Activated naive CD4-positive, alpha-beta T cell treated with anti-CD3 and anti-CD28 coated beads, Interleukin-2, amount 50 U/mL, for 72 hours (primary cell): ENCODE measurements at regions not wholly inside any gene's neighbourhood (a gene's known extent, or its start where the extent isn't known, plus 50 kb on each side); places are given as distances from the start of the nearest gene placed in this dataset.
A peak's percentile ranks its signal among the peaks of the same experiment; 100 is the strongest.

Experiments used
- ATAC-seq, 2 donors: fragments of 150-1000 bp; cut with Tn5 transposase; 2 replicates each; pipeline ENCODE4 v1.10.0; 2021; ENCODE audit warnings: mild to moderate bottlenecking in 2 of 2, moderate library complexity in 2 of 2
- DNase-seq, 2 donors: peaks; one replicate each; pipeline ENCODE4 v3.0.0; 2021 to 2022; ENCODE audit warnings: low spot score in 2 of 2
- H3K27ac Mint-ChIP-seq, 2 donors: one replicate each; pipeline ENCODE4 v1.8.0; 2022; ENCODE audit warnings: mild to moderate bottlenecking in 2 of 2, mixed read lengths in 2 of 2
- H3K36me3 Mint-ChIP-seq, 2 donors: one replicate each; pipeline ENCODE4 v1.8.0; 2022; ENCODE audit warnings: mixed read lengths in 2 of 2
- H3K9me3 Mint-ChIP-seq, 2 donors: one replicate each; pipeline ENCODE4 v1.8.0; 2022; ENCODE audit warnings: mixed read lengths in 2 of 2

DNA sequence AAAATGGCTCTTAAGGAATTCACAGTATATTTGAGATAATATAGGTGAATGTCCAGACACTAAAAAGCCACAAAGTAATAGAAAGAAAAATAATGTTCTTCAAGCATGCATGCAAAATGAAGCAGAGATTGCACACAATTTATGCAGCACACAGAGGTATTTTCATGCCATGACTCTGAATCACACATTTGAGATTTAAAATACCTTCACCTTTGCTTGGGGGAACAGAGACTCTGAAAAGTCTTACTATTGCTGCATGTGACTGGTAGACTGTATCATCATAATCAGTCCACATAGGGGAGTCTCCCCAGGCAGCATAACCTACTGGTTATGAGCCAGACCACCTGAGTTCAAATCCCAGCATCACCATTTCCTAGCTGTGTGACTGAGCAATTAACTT, 96.2 kb downstream of the RCN1 start:
- no peaks in the 10 kb centered on the region for H3K36me3 Mint-ChIP-seq
- DNase-seq, result no peak
- no peak for ATAC-seq
- no peak overlapping the region for H3K27ac Mint-ChIP-seq
- H3K9me3 Mint-ChIP-seq, result no peaks in the 10 kb centered on the region

DNA sequence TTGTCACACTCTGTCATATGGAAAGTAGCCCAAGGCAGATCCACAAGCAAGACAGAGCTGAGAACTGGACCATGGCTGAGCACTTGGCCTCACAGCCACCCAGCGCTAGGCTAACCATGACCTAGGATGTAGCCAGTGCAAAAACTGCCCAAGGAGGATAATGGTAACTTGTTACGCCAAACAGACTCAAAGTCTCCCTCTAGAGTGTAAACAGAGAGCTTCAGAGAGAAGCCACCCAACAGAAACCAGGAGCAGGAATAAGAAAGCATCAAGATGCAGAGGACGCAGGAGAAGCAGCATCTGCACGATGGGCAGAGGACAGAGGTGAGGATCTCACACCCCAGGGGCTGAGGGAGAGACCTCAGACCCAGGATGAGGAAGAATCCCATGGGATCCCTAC, 97.9 kb downstream of the RCN1 start:
- ATAC-seq (no peak), DNase-seq (no peak)
- no peaks in the 10 kb centered on the region for H3K9me3 Mint-ChIP-seq
- H3K27ac Mint-ChIP-seq, result no peak overlapping the region
- no peaks in the 10 kb centered on the region for H3K36me3 Mint-ChIP-seq

DNA sequence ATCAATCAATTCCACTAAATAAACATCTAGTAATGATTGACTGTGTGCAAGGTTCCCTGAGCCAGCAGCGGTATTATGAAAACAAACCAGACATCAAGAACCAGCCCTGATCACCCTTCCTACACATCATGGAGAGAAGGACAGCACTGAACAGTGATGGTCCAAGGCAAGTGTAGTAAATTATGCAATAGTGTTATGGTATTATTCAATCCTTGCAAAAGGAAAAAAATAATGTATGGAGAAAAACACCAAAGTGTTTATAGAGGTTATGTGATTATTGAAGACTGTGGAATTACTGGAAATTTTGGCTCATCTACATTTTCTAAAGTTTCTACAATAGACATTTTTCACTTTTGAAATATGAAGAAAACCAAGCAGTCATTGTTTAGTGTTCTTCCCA, 105.3 kb downstream of the RCN1 start:
- ATAC-seq, result no peak
- H3K36me3 Mint-ChIP-seq, result no peaks in the 10 kb centered on the region
- DNase-seq, result no peak
- no peak overlapping the region for H3K27ac Mint-ChIP-seq
- no peaks in the 10 kb centered on the region for H3K9me3 Mint-ChIP-seq

DNA sequence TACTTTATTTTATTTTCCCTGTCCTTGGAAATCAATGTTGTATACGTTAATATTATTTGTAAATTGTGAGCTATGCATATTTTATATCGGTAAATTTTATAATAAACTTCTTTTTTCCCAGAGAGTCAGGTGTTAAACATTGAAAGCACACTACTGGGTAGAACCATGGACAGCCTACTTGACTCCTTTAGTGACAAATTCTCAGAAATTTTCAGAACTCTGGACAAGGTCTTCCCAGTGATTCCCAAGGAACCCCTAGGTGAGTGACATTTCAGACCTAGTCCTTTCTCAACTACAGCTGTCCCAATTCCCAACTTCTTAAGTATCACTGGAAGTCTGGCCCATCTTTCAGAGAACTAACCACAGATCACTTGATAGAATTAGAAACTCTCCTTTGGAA, 107.2 kb downstream of the RCN1 start:
- H3K36me3 Mint-ChIP-seq, result no peaks in the 10 kb centered on the region
- DNase-seq (no peak), ATAC-seq (no peak)
- H3K9me3 Mint-ChIP-seq, result no peaks in the 10 kb centered on the region
- H3K27ac Mint-ChIP-seq, result no peak overlapping the region

GRCh38 chr11:32200136-32200847, 109.4 kb downstream of the RCN1 start:
- DNase-seq, result no peak
- ATAC-seq, result no peak
- Mint-ChIP-seq H3K9me3 (no peaks in the 10 kb centered on the region), H3K36me3 (no peaks in the 10 kb centered on the region), H3K27ac (no peak overlapping the region)

GRCh38 chr11:32204751-32205150, 113.9 kb downstream of the RCN1 start:
- H3K27ac Mint-ChIP-seq, result no peak overlapping the region
- H3K9me3 Mint-ChIP-seq, result no peaks in the 10 kb centered on the region
- DNase-seq (no peak), ATAC-seq (no peak)
- H3K36me3 Mint-ChIP-seq, result no peaks in the 10 kb centered on the region

DNA sequence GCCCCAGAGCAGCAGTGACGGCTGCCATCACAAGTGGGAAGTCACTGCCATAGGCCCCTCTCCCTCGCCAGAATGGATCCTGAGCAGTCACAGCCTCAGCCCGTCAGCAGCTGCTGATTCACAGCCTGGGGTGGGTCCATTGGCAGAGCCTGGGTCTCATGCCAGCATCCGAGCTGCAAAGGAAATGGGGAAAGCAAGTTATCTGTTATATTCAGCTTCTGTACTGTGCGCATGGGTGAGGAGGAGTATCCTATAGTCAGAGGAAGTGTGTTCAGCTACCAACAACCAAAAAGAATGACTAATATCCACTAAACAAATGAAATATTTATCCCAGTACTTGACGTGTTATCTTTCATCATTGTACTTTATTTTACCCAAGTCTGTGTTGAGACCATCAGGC, 119.7 kb downstream of the RCN1 start:
- H3K27ac Mint-ChIP-seq, result no peak overlapping the region
- H3K36me3 Mint-ChIP-seq, result no peaks in the 10 kb centered on the region
- H3K9me3 Mint-ChIP-seq, result no peaks in the 10 kb centered on the region
- no peak for ATAC-seq
- DNase-seq, result no peak

DNA sequence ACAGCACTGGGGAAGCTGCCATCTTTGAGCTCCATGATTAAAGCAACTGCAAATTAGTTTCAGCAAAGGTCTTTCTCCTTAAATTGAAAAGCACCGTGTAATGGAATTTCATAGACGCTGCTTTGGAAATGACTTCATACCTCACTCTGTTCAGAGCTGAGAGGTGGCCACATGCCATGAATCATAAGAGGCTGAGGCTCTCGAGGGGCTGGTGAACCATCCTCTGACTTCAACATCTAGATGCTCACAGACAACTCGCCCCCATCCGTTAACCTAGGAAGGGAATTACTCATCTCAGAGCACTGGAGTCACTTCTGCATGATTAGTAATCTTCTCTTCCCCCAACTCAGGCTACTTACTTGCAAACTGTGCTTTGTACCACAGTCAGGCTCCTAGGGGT, 122.3 kb downstream of the RCN1 start:
- ATAC-seq (peak; percentile 96 to 99), DNase-seq (peak in 1 of 2 donors; percentile 12)
- Mint-ChIP-seq H3K27ac (no peak overlapping the region), H3K36me3 (no peaks in the 10 kb centered on the region), H3K9me3 (no peaks in the 10 kb centered on the region)

DNA sequence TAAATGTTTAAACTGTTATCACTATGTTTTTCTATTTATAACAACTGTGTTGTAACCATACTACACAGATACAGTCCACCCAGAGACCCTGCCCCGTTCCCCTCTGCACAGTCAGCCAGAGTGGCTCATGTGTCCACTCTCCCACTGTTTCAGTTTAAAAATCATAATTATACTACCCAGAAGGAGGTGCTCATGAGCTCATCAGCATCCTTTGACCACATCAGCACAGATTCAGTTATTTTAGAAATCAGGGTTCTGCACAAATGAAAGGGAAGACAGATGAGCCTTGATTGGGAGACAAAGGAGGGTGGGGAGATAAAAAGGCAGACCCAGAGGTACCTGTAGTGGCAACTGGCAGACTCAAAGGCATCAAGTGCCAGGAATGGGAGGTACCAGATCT, 124.3 kb downstream of the RCN1 start:
- no peak overlapping the region for H3K27ac Mint-ChIP-seq
- no peaks in the 10 kb centered on the region for H3K36me3 Mint-ChIP-seq
- no peak for DNase-seq
- H3K9me3 Mint-ChIP-seq, result no peaks in the 10 kb centered on the region
- ATAC-seq, result no peak

GRCh38 chr11:32216749-32217148, 125.9 kb downstream of the RCN1 start:
- ATAC-seq (no peak), DNase-seq (no peak)
- H3K9me3 Mint-ChIP-seq, result no peaks in the 10 kb centered on the region
- no peak overlapping the region for H3K27ac Mint-ChIP-seq
- H3K36me3 Mint-ChIP-seq, result no peaks in the 10 kb centered on the region

DNA sequence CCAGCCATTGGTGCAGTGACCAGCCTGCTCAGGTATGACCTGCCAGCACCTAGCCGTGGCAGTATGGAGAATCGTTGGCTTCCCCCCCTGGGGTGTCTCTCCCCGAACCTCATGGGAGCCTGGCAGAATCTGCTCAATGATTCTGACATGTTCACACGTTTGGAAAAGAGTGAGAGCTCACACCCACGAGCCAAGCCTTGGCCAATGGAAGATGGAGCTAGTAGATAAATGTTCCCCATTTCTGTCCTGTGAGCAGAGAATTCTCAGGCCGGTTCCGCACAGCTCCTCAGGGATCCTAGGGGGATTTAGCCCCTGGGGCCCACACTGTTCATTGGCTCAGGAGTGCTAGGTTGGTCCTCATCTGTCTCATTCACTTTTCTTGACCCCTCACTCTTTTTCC, 128.4 kb downstream of the RCN1 start:
- no peak for ATAC-seq
- Mint-ChIP-seq H3K9me3 (no peaks in the 10 kb centered on the region), H3K36me3 (no peaks in the 10 kb centered on the region), H3K27ac (no peak overlapping the region)
- no peak for DNase-seq

GRCh38 chr11:32221476-32222032, 130.7 kb downstream of the RCN1 start:
- Mint-ChIP-seq H3K36me3 (no peaks in the 10 kb centered on the region), H3K27ac (no peak overlapping the region), H3K9me3 (no peaks in the 10 kb centered on the region)
- ATAC-seq (no peak), DNase-seq (no peak)

GRCh38 chr11:32224580-32224979, 133.7 kb downstream of the RCN1 start:
- ATAC-seq, result no peak
- no peak for DNase-seq
- Mint-ChIP-seq H3K27ac (no peak overlapping the region), H3K9me3 (no peaks in the 10 kb centered on the region), H3K36me3 (no peaks in the 10 kb centered on the region)

- H3K36me3 Mint-ChIP-seq, result no peaks in the 10 kb centered on the region
- H3K9me3 Mint-ChIP-seq, result no peaks in the 10 kb centered on the region
- ATAC-seq, result no peak
These were observed 134.9 kb downstream of the RCN1 start for GRCh38 chr11:32225571-32226285.

DNA sequence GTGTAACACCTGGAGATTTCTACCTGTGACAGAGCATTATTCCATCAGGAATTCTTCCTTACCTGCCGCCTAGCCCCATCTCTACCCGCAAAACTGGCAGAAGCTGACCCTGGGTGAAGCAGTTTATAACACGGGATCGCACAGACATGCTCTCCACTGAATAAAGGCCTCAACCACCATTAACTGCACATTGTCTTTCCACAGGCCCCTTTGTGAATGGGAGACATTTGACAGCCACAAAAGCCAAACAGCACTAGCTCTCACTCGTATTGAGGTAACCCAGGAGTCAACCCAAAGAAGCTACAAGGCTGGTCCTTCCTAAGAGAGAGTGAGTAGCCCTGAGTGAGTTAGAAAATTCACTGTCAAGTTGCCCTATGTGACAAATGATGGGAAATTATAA, 135.6 kb downstream of the RCN1 start:
- no peak for DNase-seq
- no peaks in the 10 kb centered on the region for H3K9me3 Mint-ChIP-seq
- H3K27ac Mint-ChIP-seq, result no peak overlapping the region
- no peaks in the 10 kb centered on the region for H3K36me3 Mint-ChIP-seq
- ATAC-seq, result no peak

More at GRCh38 chr11:32225571-32226285, 134.9 kb downstream of the RCN1 start:
- no peak for DNase-seq
- H3K27ac Mint-ChIP-seq, result no peak overlapping the region

DNA sequence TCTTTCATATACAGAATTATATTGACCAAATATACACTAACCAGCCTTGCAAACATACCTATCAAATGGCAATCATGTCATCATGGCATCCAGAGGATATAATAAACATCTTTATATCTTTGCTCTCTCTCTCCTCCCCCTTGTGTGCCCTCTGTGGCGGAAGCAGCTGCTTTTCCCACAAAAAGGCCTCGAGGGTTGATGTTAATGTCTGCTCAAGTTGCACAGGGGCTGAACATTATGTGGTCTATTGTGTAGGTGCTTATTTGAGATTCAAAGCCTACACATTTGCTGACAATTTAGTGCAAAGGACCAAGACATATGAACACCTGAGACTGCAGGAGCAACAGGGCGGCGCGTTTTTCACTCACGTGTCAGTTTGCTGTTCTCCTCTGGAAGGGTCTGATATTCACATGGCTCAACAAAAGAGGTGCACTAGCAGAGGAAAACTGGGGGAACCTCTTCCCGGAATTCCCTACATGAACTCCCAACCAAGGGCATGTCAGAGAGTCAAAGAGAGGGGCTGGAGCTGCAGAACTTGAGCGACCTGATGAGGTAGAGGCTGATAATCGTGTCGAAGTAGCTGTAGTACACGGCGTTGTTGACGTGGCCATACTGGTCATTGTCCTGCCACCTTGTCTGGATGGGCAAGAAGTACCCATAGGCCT, 138.8 kb downstream of the RCN1 start:
- Mint-ChIP-seq H3K36me3 (no peaks in the 10 kb centered on the region), H3K9me3 (no peaks in the 10 kb centered on the region), H3K27ac (no peak overlapping the region)
- DNase-seq (no peak), ATAC-seq (no peak)

DNA sequence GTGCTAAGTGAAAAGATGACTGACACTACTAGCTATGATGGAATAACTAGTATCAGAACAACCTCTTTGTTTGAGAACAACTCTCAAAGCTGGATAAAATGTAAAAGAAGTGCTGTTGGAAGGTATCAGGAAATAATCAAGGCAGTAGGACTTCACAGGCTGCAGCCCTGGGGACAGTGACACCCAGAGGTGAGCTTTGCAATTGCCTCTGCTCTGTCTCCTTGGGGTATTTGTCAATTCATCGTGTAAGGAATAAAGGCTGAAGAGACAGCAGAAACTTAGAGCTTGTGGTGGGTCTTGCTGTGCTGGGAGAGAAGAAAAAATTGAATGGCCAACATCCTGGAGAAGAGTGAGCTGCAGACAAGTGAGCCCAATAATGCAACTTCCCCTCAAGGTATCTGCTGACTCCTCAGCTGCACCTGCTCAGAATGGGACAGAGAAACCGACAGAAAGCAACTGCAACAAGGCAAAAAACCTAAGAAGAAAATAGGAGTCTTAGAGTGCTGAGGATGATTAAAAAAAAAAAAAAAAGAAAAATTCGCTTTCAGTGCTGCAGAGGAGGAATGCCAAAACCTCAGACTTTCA, 141.1 kb downstream of the RCN1 start:
- peak in 1 of 2 donors; percentile 18 for DNase-seq
- ATAC-seq, result peak in 1 of 2 donors; percentile 66
- H3K9me3 Mint-ChIP-seq, result no peaks in the 10 kb centered on the region
- no peaks in the 10 kb centered on the region for H3K36me3 Mint-ChIP-seq
- H3K27ac Mint-ChIP-seq, result peak overlapping the region in 1 of 2 donors; percentile 12
